Stimulated activated naive CD4-positive, alpha-beta T cell treated with Interleukin-2 at 50 U/mL for 16 hours (primary cell): ENCODE measurements at regions not wholly inside any gene's neighbourhood (a gene's known extent, or its start where the extent isn't known, plus 50 kb on each side); places are given as distances from the start of the nearest gene placed in this dataset.

Experiments
- DNase-seq: peaks from one replicate; lab custom pipeline; 2025; lab: John Stamatoyannopoulos, UW

- DNase-seq = no peak
Measured at GRCh38 chr22:47299211-47299862, 536.9 kb downstream of the TBC1D22A start.

- DNase-seq = no peak
Measured at GRCh38 chr22:47298017-47298785, 535.8 kb downstream of the TBC1D22A start.

- DNase-seq = no peak
Measured at GRCh38 chr22:47297261-47298016, 535.0 kb downstream of the TBC1D22A start.

GRCh38 chr22:47296405-47297260, 534.2 kb downstream of the TBC1D22A start:
- DNase-seq = no peak

GRCh38 chr22:47295982-47296381, 533.5 kb downstream of the TBC1D22A start:
- DNase-seq = no peak

- no peak for DNase-seq
Measured at GRCh38 chr22:47295226-47295901, 532.9 kb downstream of the TBC1D22A start.

GRCh38 chr22:47294576-47294975, 532.1 kb downstream of the TBC1D22A start:
- no peak for DNase-seq

GRCh38 chr22:47294222-47294532, 531.7 kb downstream of the TBC1D22A start:
- DNase-seq = no peak

- DNase-seq = no peak
Measured at GRCh38 chr22:47293368-47294221, 531.1 kb downstream of the TBC1D22A start.

- no peak for DNase-seq
Measured at GRCh38 chr22:47292546-47293320, 530.3 kb downstream of the TBC1D22A start.

GRCh38 chr22:47291565-47292495, 529.4 kb downstream of the TBC1D22A start:
- no peak for DNase-seq

- DNase-seq = no peak
Measured at GRCh38 chr22:47290706-47291430, 528.4 kb downstream of the TBC1D22A start.

GRCh38 chr22:47289336-47289985, 527.0 kb downstream of the TBC1D22A start:
- no peak for DNase-seq

GRCh38 chr22:47288680-47289079, 526.2 kb downstream of the TBC1D22A start:
- DNase-seq = no peak

- DNase-seq = no peak
Measured at GRCh38 chr22:47287516-47287915, 525.1 kb downstream of the TBC1D22A start.

- DNase-seq = no peak
Measured at GRCh38 chr22:47286590-47286989, 524.1 kb downstream of the TBC1D22A start.

GRCh38 chr22:47285981-47286380, 523.5 kb downstream of the TBC1D22A start:
- DNase-seq = no peak
